ENCODE measurements at regions not wholly inside any gene's neighbourhood (a gene's known extent, or its start where the extent isn't known, plus 50 kb on each side); places are given as distances from the start of the nearest gene placed in this dataset.
"Not testable (repeated sequence)": the region's sequence is repeated elsewhere in the genome, so short reads cannot be mapped to it uniquely, and the experiment has no call there.

GRCh38 chr2:242010252-242011166 is 141.0 kb downstream of the RTP5 start:
- DNase-seq, result peak; percentile 40

- peak; percentile 67 for DNase-seq
Observed at GRCh38 chr2:242011167-242011513, 141.6 kb downstream of the RTP5 start.

GRCh38 chr2:242011516-242011915 is 142.0 kb downstream of the RTP5 start:
- peak; percentile 10 for DNase-seq

- DNase-seq, result no peak
Observed at GRCh38 chr2:242011991-242012764, 142.6 kb downstream of the RTP5 start.

DNA sequence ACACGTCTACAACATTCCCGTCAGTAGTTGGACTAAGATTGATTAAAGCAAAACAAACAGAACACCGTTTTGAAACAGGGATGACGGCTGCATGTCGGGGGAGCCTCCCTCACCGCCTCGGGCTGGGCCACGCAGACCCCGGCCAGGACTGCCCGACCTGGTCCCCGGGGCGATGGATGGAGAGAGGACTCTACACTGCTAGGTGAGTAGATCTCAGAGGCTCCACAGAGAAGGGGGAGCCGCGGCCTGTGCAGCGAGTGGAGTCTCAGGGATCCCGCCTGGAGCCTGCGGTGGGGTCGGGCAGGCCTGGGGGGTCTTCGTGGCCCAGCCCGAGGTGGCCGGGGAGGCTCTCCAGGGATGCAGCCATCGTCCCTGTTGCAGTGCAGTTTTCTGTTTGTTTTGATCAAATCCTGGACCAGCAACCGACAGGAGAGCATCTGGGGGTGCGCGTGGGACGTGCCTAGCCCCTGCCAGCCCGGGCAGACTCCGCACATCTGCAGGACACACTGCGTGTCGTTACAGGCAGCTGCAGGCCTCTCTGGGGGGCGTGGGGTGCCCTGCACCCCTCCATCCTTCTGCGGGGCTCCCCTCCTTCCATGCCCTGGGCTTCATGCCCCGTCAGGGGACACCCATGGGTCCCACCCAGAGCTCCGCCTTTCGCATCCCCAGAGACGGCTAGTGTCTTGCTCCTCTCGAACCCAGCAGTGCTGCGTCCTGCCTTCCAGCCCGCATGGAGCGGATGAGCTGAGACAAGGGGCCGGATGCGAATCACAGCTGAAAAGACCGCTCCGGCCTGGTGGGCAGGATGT is 143.6 kb downstream of the RTP5 start:
- DNase-seq, result no peak

GRCh38 chr2:242013771-242014170 is 144.2 kb downstream of the RTP5 start:
- DNase-seq, result no peak

DNA sequence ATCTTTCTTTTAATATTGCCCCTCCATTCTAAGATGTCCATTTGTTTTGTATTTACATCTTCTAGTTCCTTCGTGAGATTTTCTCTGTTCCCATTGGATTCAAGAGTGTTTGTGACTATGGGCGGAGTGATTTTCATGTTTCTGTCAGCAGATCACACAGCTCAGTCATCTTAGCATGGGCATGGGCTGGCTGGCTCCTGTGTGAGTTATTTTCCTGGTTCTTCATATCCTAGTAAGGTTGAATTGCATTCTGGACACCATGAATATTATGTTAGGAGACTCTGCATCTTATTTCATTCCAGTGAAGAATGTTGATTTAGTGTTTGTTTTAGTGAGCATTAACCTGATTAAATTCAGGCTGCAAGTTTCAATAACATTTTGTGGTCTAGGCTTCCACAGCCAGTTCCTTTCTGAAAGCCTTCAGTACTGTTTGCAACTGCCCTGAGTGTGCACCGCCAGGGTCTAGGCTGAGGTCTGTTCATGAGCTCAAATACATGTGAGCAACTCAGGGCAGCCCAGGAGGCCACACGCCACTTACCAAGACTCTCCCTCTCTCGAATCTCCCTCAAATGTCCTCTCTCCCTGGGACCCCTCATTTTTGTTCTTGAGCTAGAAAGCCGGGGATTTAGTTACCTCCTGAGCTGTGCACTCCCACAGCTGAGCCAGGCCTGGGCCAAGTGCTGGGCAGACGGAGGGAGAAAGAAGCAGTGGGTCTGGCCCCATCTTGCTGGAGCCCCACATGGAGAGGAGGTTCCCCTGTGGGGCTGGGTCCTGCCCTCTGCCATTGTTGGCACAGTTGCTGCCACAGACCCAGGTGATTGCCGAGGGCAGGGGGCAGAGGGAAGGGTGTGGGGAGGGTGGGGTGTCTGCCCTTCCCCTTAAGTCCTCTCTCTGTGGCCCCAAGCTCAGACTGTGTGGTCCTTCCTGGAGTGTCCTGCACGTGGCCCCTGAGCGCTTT is 145.9 kb downstream of the RTP5 start:
- no peak for DNase-seq

- no peak for DNase-seq
Observed at GRCh38 chr2:242017086-242017485, 147.6 kb downstream of the RTP5 start.

DNA sequence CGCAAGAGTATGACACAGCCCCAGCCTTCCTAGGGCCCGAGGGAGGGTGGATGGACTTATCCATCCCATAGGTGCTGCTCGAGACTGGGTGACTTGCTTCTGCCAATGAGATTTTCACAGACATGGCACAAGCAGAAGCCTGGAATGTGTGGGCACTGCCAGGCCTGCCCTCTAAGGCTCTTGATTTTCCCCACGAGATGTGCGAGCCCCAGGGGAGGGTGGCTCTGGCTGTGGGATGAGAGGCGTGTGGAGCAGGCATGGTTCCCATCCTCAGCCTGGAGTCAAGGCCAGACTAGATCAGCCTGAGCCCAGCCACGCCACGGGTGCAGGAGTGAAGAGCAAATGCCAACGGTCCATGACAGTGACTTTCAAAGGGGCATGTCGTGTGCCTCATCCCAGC is 148.9 kb downstream of the RTP5 start:
- not testable (repeated sequence) for DNase-seq

- no peak for DNase-seq
Observed at GRCh38 chr2:242019344-242019743, 149.8 kb downstream of the RTP5 start.

DNA sequence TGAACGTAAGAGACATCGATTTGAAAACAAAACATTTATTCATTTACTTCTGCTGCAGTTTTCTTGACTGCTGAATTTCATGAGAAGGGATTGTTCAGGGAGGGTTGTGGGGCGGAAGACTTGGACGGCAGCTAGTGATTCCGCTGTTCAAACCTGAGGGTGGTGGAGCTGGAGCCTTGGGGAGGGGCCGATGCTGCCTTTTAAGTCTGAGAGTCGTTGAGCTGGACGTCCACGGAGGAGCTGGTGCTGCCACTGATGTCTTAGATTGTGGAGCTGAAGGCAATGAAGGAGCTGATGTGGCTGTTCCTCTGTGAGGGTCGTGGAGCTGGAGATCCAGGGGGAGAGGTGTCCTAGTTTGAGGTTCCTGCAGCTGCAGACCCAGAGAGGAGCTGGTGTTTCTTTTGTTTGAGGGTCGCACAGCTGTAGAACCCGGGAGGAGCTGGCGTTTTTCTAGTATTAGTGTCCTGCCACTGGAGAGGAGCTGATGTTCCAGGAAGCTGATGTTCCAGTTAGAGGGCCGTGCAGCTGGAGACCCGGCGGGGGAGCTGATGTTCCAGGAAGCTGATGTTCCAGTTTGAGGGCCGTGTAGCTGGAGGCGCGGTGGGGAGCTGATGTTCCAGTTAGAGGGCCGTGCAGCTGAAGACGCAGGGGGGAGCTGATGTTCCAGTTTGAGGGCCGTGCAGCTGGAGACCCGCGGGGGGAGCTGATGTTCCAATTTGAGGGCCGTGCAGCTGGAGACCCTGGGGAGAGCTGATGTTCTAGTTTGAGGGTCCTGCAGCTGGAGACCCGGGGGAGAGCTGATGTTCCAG is 150.9 kb downstream of the RTP5 start:
- DNase-seq, result peak; percentile 44

- DNase-seq, result no peak
Observed at GRCh38 chr2:242022550-242023290, 153.2 kb downstream of the RTP5 start.

DNA sequence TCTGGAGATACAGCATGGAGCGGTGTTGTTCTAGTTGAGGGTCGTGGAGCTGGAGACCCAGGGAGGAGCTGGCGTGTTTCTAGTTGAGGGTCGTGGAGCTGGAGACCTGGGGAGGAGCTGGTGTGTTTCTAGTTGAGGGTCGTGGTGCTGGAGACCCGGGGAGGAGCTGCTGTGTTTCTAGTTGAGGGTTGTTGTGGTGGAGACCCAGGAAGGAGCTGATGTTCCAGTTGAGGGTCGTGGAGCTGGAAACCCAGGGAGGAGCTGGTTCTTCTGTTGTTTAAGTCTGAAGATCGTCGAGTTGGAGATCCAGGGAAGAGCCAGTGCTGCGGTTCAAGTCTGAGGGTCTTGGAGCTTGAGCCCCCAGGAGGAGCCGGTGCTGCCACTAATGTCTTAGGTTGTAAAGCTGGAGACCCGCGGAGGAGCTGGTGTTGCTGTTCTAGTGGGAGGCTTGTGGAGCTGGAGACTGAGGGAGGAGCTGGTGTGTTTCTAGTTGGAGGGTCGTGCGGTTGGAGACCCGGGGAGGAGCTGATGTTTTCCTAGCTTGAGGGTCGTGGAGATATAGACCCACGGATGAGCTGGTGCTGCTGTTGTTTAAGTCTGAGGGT is 155.3 kb downstream of the RTP5 start:
- no peak for DNase-seq

- DNase-seq, result no peak
Observed at GRCh38 chr2:242027676-242028450, 158.3 kb downstream of the RTP5 start.

- peak; percentile 32 for DNase-seq
Observed at GRCh38 chr2:242029422-242030225, 160.1 kb downstream of the RTP5 start.

GRCh38 chr2:242030226-242030575 is 160.7 kb downstream of the RTP5 start:
- DNase-seq, result no peak

DNA sequence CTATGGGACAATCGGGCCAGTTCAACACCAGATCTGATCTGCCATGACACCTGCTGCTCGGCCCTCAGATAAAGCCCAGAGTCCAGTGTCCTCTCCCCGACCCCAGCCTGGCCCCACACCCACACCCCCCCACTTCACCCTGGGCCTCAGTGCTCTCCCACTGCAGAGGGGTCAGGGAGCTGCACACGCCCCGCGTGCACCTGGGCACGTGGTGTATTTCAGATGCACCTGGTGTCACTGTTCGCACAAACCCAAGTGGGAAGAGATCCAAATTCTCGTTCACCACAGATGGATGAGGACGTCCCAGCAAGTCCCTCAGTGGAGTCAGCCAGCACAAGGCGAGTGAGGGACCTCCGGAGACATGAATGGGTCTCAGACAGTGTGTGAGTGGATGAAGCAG is 161.3 kb downstream of the RTP5 start:
- no peak for DNase-seq

- DNase-seq, result peak; percentile 76
Observed at GRCh38 chr2:242031481-242032019, 162.0 kb downstream of the RTP5 start.

Measured in hematopoietic multipotent progenitor cell treated with erythropoietin and hydrocortisone succinate and interleukin-3 and kit ligand, for 4 days (in vitro differentiated cells).